ENCODE measurements at regions not wholly inside any gene's neighbourhood (a gene's known extent, or its start where the extent isn't known, plus 50 kb on each side); places are given as distances from the start of the nearest gene placed in this dataset.

GRCh38 chr5:162990856-162991497, 446.4 kb upstream of the CCNG1 start:
- Histone ChIP-seq H3K27me3 (no peaks in the 10 kb centered on the region), H3K4me1 (no peaks in the 10 kb centered on the region), H3K9me3 (no peaks in the 10 kb centered on the region), H3K36me3 (no peaks in the 10 kb centered on the region), H3K27ac (no peak overlapping the region), H3K4me3 (no peak overlapping the region)
- no peak for DNase-seq
- TF ChIP-seq POLR2A (IDR thresholded peaks at IDR 0.05): no peak
- TF ChIP-seq CTCF (IDR thresholded peaks at IDR 0.05): no peak

GRCh38 chr5:162995568-162995967, 441.8 kb upstream of the CCNG1 start:
- Histone ChIP-seq H3K27me3 (no peaks in the 10 kb centered on the region), H3K36me3 (no peaks in the 10 kb centered on the region), H3K27ac (no peak overlapping the region), H3K4me3 (no peak overlapping the region), H3K9me3 (no peaks in the 10 kb centered on the region), H3K4me1 (no peaks in the 10 kb centered on the region)
- DNase-seq: no peak
- no peak for TF ChIP-seq CTCF (IDR thresholded peaks at IDR 0.05)
- TF ChIP-seq POLR2A (IDR thresholded peaks at IDR 0.05): no peak

- no peak for DNase-seq
- no peak for TF ChIP-seq POLR2A (IDR thresholded peaks at IDR 0.05)
- TF ChIP-seq CTCF (IDR thresholded peaks at IDR 0.05): no peak
- no peak overlapping the region for H3K4me3 ChIP-seq
- no peaks in the 10 kb centered on the region for H3K9me3 ChIP-seq
- no peaks in the 10 kb centered on the region for H3K36me3 ChIP-seq
- H3K27me3 ChIP-seq: no peaks in the 10 kb centered on the region
- no peaks in the 10 kb centered on the region for H3K4me1 ChIP-seq
- no peak overlapping the region for H3K27ac ChIP-seq
These were observed 441.3 kb upstream of the CCNG1 start for GRCh38 chr5:162996053-162996452.

- TF ChIP-seq POLR2A (IDR thresholded peaks at IDR 0.05) (no peak), CTCF (IDR thresholded peaks at IDR 0.05) (no peak)
- DNase-seq: no peak
- no peak overlapping the region for H3K27ac ChIP-seq
- H3K9me3 ChIP-seq: no peaks in the 10 kb centered on the region
- no peaks in the 10 kb centered on the region for H3K36me3 ChIP-seq
- no peak overlapping the region for H3K4me3 ChIP-seq
- no peaks in the 10 kb centered on the region for H3K4me1 ChIP-seq
- no peaks in the 10 kb centered on the region for H3K27me3 ChIP-seq
These were observed 431.4 kb upstream of the CCNG1 start for GRCh38 chr5:163005949-163006348.

- no peak for TF ChIP-seq POLR2A (IDR thresholded peaks at IDR 0.05)
- TF ChIP-seq CTCF (IDR thresholded peaks at IDR 0.05): no peak
- DNase-seq: no peak
- Histone ChIP-seq H3K4me1 (no peaks in the 10 kb centered on the region), H3K36me3 (no peaks in the 10 kb centered on the region), H3K27me3 (no peaks in the 10 kb centered on the region), H3K9me3 (no peaks in the 10 kb centered on the region), H3K27ac (no peak overlapping the region), H3K4me3 (no peak overlapping the region)
These were observed 414.7 kb upstream of the CCNG1 start for GRCh38 chr5:163022582-163023128.
